ENCODE measurements at regions not wholly inside any gene's neighbourhood (a gene's known extent, or its start where the extent isn't known, plus 50 kb on each side); places are given as distances from the start of the nearest gene placed in this dataset.

- no peak for TF ChIP-seq CTCF (IDR thresholded peaks at IDR 0.05; ENCODE audit: insufficient read depth, low read depth, low read length)
These were observed 222.5 kb downstream of the PMAIP1 start for GRCh38 chr18:60122339-60122738.

GRCh38 chr18:60120231-60120750, 220.5 kb downstream of the PMAIP1 start:
- POLR2A ChIA-PET = no interaction called here
- no peak for TF ChIP-seq CTCF (IDR thresholded peaks at IDR 0.05; ENCODE audit: insufficient read depth, low read depth, low read length)
- Histone ChIP-seq H3K36me3 (ENCODE audit: control insufficient read depth, insufficient read depth, low read length) (no peaks in the 10 kb centered on the region), H3K4me3 (ENCODE audit: low read depth, low read length) (no peak overlapping the region), H3K27me3 (ENCODE audit: control insufficient read depth, insufficient read depth, low read length) (no peaks in the 10 kb centered on the region)
- no peak for DNase-seq (ENCODE audit: low read depth)
- CTCF ChIA-PET = interaction anchor here (1.4 kb wide), 1 partner anchor 10 kb away, joined by 3 read pairs; no protein-coding TSS in a partner anchor

More at GRCh38 chr18:60122339-60122738, 222.5 kb downstream of the PMAIP1 start:
- ChIA-PET POLR2A (no interaction called here), CTCF (no interaction called here)
- Histone ChIP-seq H3K36me3 (ENCODE audit: control insufficient read depth, insufficient read depth, low read length) (no peaks in the 10 kb centered on the region), H3K27me3 (ENCODE audit: control insufficient read depth, insufficient read depth, low read length) (no peaks in the 10 kb centered on the region), H3K4me3 (ENCODE audit: low read depth, low read length) (no peak overlapping the region)
- DNase-seq (ENCODE audit: low read depth) = no peak

- Histone ChIP-seq H3K4me3 (ENCODE audit: low read depth, low read length) (no peak overlapping the region), H3K36me3 (ENCODE audit: control insufficient read depth, insufficient read depth, low read length) (no peaks in the 10 kb centered on the region), H3K27me3 (ENCODE audit: control insufficient read depth, insufficient read depth, low read length) (no peaks in the 10 kb centered on the region)
- POLR2A ChIA-PET = no interaction called here
- DNase-seq (ENCODE audit: low read depth) = no peak
- no peak for TF ChIP-seq CTCF (IDR thresholded peaks at IDR 0.05; ENCODE audit: insufficient read depth, low read depth, low read length)
- CTCF ChIA-PET = interaction anchor here (0.8 to 1.5 kb wide), 2 partner anchors 10 to 121 kb away, joined by 3 read pairs; no protein-coding TSS in a partner anchor
These were observed 217.5 kb downstream of the PMAIP1 start for GRCh38 chr18:60117321-60117720.

- POLR2A ChIA-PET = no interaction called here
- no peak overlapping the region for H3K4me3 ChIP-seq (ENCODE audit: low read depth, low read length)
- no peaks in the 10 kb centered on the region for H3K27me3 ChIP-seq (ENCODE audit: control insufficient read depth, insufficient read depth, low read length)
- no peak for TF ChIP-seq CTCF (IDR thresholded peaks at IDR 0.05; ENCODE audit: insufficient read depth, low read depth, low read length)
- no peak for DNase-seq (ENCODE audit: low read depth)
- CTCF ChIA-PET = no interaction called here
- no peaks in the 10 kb centered on the region for H3K36me3 ChIP-seq (ENCODE audit: control insufficient read depth, insufficient read depth, low read length)
These were observed 213.6 kb downstream of the PMAIP1 start for GRCh38 chr18:60113396-60113795.

GRCh38 chr18:60112369-60112768, 212.6 kb downstream of the PMAIP1 start:
- ChIA-PET CTCF (interaction anchor here (0.7 kb wide), 1 partner anchor 41 kb away, joined by 3 read pairs; no protein-coding TSS in a partner anchor), POLR2A (no interaction called here)
- Histone ChIP-seq H3K4me3 (ENCODE audit: low read depth, low read length) (no peak overlapping the region), H3K36me3 (ENCODE audit: control insufficient read depth, insufficient read depth, low read length) (no peaks in the 10 kb centered on the region), H3K27me3 (ENCODE audit: control insufficient read depth, insufficient read depth, low read length) (no peaks in the 10 kb centered on the region)
- TF ChIP-seq CTCF (IDR thresholded peaks at IDR 0.05; ENCODE audit: insufficient read depth, low read depth, low read length) = no peak
- no peak for DNase-seq (ENCODE audit: low read depth)

Data from BJ (cell line).